Peyer's patch (tissue), 4 donors: ENCODE measurements at regions not wholly inside any gene's neighbourhood (a gene's known extent, or its start where the extent isn't known, plus 50 kb on each side); places are given as distances from the start of the nearest gene placed in this dataset.

Experiments
- POLR2A ChIP-seq, 2 donors: fragments of 450-650 bp; IDR thresholded peaks; one replicate each; pipeline ENCODE4 v1.5.1; 2017; ENCODE audit warnings: antibody characterized with exemption in 2 of 2, mild to moderate bottlenecking in 2 of 2, moderate library complexity in 2 of 2
- TF ChIP-seq, protein P1 (sequence below), 6 experiments: fragments of 450-650 bp in 4 of 6; fragments of 200-600 bp in 2 of 6; sonication (generic) in 1 of 6; IDR thresholded peaks; one replicate each; pipeline ENCODE4 v1.5.1; 2017 to 2019; ENCODE audit warnings: antibody characterized with exemption in 6 of 6, mild to moderate bottlenecking in 3 of 6, moderate library complexity in 1 of 6

DNA sequence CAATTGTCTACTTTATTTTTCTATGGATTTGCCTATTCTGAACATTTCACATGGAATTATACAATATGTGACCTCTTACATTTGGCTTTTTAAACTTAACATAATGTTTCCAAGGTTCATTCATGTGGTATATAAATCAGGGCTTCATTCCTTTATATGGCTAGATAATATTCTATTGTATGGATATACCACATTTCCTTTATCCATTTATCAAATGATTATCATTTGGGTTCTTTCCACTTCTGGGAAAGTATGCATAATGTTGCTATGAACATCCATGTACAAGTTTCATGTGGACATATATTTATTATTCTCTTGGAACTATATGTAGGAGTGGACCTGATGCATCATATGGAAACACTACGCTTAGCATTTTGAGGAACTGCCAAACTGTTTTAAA is 99.7 kb upstream of the NCKAP5 start:
- TF ChIP-seq, protein P1, sequence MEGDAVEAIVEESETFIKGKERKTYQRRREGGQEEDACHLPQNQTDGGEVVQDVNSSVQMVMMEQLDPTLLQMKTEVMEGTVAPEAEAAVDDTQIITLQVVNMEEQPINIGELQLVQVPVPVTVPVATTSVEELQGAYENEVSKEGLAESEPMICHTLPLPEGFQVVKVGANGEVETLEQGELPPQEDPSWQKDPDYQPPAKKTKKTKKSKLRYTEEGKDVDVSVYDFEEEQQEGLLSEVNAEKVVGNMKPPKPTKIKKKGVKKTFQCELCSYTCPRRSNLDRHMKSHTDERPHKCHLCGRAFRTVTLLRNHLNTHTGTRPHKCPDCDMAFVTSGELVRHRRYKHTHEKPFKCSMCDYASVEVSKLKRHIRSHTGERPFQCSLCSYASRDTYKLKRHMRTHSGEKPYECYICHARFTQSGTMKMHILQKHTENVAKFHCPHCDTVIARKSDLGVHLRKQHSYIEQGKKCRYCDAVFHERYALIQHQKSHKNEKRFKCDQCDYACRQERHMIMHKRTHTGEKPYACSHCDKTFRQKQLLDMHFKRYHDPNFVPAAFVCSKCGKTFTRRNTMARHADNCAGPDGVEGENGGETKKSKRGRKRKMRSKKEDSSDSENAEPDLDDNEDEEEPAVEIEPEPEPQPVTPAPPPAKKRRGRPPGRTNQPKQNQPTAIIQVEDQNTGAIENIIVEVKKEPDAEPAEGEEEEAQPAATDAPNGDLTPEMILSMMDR (IDR thresholded peaks at IDR 0.05), result no peak
- no peak for TF ChIP-seq POLR2A (IDR thresholded peaks at IDR 0.05)
